ENCODE measurements at regions not wholly inside any gene's neighbourhood (a gene's known extent, or its start where the extent isn't known, plus 50 kb on each side); places are given as distances from the start of the nearest gene placed in this dataset.

- DNase-seq = no peak
Measured at GRCh38 chr7:15798081-15798480, 111.6 kb upstream of the MEOX2 start.

GRCh38 chr7:15795393-15795792, 108.9 kb upstream of the MEOX2 start:
- no peak for DNase-seq

GRCh38 chr7:15794801-15795200, 108.3 kb upstream of the MEOX2 start:
- no peak for DNase-seq

- DNase-seq = no peak
Measured at GRCh38 chr7:15784694-15785030, 98.2 kb upstream of the MEOX2 start.

GRCh38 chr7:15783987-15784693, 97.7 kb upstream of the MEOX2 start:
- DNase-seq = no peak

GRCh38 chr7:15782656-15783055, 96.2 kb upstream of the MEOX2 start:
- no peak for DNase-seq

GRCh38 chr7:15781944-15782343, 95.5 kb upstream of the MEOX2 start:
- DNase-seq = no peak

- no peak for DNase-seq
Measured at GRCh38 chr7:15780271-15780670, 93.8 kb upstream of the MEOX2 start.

GRCh38 chr7:15778191-15778590, 91.7 kb upstream of the MEOX2 start:
- no peak for DNase-seq

- DNase-seq = no peak
Measured at GRCh38 chr7:15765753-15766152, 79.3 kb upstream of the MEOX2 start.

GRCh38 chr7:15764851-15765382, 78.4 kb upstream of the MEOX2 start:
- DNase-seq = no peak

GRCh38 chr7:15764010-15764409, 77.5 kb upstream of the MEOX2 start:
- no peak for DNase-seq

GRCh38 chr7:15757041-15758000, 70.8 kb upstream of the MEOX2 start:
- no peak for DNase-seq

- DNase-seq = no peak
Measured at GRCh38 chr7:15755061-15755460, 68.6 kb upstream of the MEOX2 start.

GRCh38 chr7:15753887-15754579, 67.5 kb upstream of the MEOX2 start:
- no peak for DNase-seq

GRCh38 chr7:15752377-15752776, 65.9 kb upstream of the MEOX2 start:
- no peak for DNase-seq

GRCh38 chr7:15751191-15751701, 64.8 kb upstream of the MEOX2 start:
- no peak for DNase-seq

GRCh38 chr7:15750727-15751126, 64.2 kb upstream of the MEOX2 start:
- no peak for DNase-seq

GRCh38 chr7:15749631-15750030, 63.1 kb upstream of the MEOX2 start:
- no peak for DNase-seq

GRCh38 chr7:15747712-15748111, 61.2 kb upstream of the MEOX2 start:
- DNase-seq = no peak

GRCh38 chr7:15747301-15747700, 60.8 kb upstream of the MEOX2 start:
- DNase-seq = no peak

- DNase-seq = no peak
Measured at GRCh38 chr7:15743926-15744480, 57.5 kb upstream of the MEOX2 start.

- no peak for DNase-seq
Measured at GRCh38 chr7:15737601-15738000, 51.1 kb upstream of the MEOX2 start.
